ENCODE measurements at regions not wholly inside any gene's neighbourhood (a gene's known extent, or its start where the extent isn't known, plus 50 kb on each side); places are given as distances from the start of the nearest gene placed in this dataset.

DNA sequence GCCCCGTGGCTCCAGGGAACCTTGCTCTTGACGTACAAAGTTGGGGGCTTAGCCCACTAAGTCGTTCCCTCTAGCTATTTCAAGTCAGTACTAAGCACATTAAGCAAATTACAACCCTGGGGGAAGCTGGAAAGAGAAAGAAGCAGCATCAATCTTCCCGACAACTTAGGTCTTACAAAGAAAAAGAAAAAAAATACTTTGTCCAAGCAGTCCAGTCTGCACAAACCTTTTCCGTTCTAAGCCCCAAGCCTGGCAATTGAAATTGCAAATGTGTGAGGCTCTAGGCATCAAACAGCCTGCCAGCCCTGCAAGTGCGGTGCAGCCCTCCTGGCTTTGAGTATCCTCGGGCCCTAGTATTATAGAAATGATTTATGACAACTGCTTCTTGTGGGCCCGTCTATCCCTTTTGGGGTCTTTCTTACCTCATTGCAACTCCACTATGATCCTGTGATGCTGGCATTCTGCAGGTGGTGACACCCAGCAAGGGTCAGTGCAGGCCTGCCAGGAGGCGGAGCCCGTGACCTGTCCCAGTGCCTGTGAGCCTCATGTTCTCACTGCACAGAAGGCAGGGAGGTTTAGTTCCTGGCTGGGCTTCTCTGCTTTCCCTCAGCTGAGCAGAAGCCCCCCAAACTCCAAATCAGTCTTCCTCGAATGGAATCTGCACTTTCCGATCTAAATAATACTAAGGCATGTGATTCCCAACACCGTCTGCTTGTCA, 232.3 kb upstream of the IRX2 start:
- intact Hi-C loops (cut with micrococcal nuclease) (no loop called here), in situ Hi-C loops (cut with MboI) (no loop called here)
- ChIA-PET CTCF (ENCODE audit: low intra/inter-chr PET ratio) (no interaction called here), POLR2A (no interaction called here)
- ATAC-seq: no peak
- Histone ChIP-seq H2AFZ (ENCODE audit: low read depth, low read length) (no peak overlapping the region), H3K9ac (ENCODE audit: insufficient read depth in 1 of 2, low read depth in 2 of 2, low read length in 2 of 2) (no peak overlapping the region), H3K27me3 (ENCODE audit: control insufficient read depth in 2 of 2, insufficient read depth in 2 of 2, low read length in 2 of 2) (no peaks in the 10 kb centered on the region; a peak in 1 of 5 replicates), H4K20me1 (replicated peaks; ENCODE audit: control insufficient read depth, insufficient read depth, low read length) (no peaks in the 10 kb centered on the region), H3K79me2 (ENCODE audit: control insufficient read depth, insufficient read depth, low read length) (no peaks in the 10 kb centered on the region), H3K4me1 (replicated peaks in 1 of 2; ENCODE audit: control insufficient read depth in 2 of 2, insufficient read depth in 2 of 2, low read length in 2 of 2) (no peaks in the 10 kb centered on the region), H3K9me3 (replicated peaks; ENCODE audit: control insufficient read depth, insufficient read depth, low read depth, low read length) (no peaks in the 10 kb centered on the region), H3K27ac (ENCODE audit: extremely low read depth, low read depth, low read length) (no peak overlapping the region), H3K36me3 (ENCODE audit: control insufficient read depth, insufficient read depth, low read length) (no peaks in the 10 kb centered on the region), H3K4me3 (no peak overlapping the region), H3K4me2 (ENCODE audit: insufficient read depth, low read length) (no peak overlapping the region), H3K9me1 (ENCODE audit: control insufficient read depth, insufficient read depth, low read length) (no peaks in the 10 kb centered on the region)
- BruUV-seq (replicated peaks): no TSS peak
- no peak for TF ChIP-seq POLR2A (conservative IDR thresholded peaks at IDR 0.05)
- TF ChIP-seq MTA3 (IDR thresholded peaks at IDR 0.05; ENCODE audit: borderline replicate concordance): no peak
- no peak for TF ChIP-seq RBM25 (IDR thresholded peaks at IDR 0.05; ENCODE audit: low read depth, low read length, severe bottlenecking)
- TF ChIP-seq ZNF75A (CRISPR knock-in tag; IDR thresholded peaks at IDR 0.05): no peak
- TF ChIP-seq CBX2 (IDR thresholded peaks at IDR 0.05; ENCODE audit: insufficient read depth, low read length, poor library complexity, severe bottlenecking): no peak
- no peak for TF ChIP-seq SMARCB1 (IDR thresholded peaks at IDR 0.05; ENCODE audit: insufficient read length, low read depth)
- TF ChIP-seq MIER1 (IDR thresholded peaks at IDR 0.05; ENCODE audit: low read depth): no peak
- no peak for TF ChIP-seq FOS (IDR thresholded peaks at IDR 0.05; ENCODE audit: extremely low read depth, insufficient read length)
- TF ChIP-seq PRPF4 (IDR thresholded peaks at IDR 0.05; ENCODE audit: insufficient read depth, low read depth, low read length, poor library complexity, severe bottlenecking): no peak
- TF ChIP-seq CBFA2T3 (IDR thresholded peaks at IDR 0.05): no peak
- TF ChIP-seq ZNF717 (CRISPR knock-in tag; IDR thresholded peaks at IDR 0.05): no peak
- TF ChIP-seq SP2 (IDR thresholded peaks at IDR 0.05; ENCODE audit: extremely low read depth, low read depth, low read length, poor library complexity, severe bottlenecking): no peak
- FAIRE-seq: no peak
- DNase-seq (ENCODE audit: extremely low read depth in 1 of 4, low spot score in 3 of 4): no peak
- 3% methylated on average over 13 of the region's 13 CpGs for WGBS (ENCODE audit: insufficient coverage, low coverage, missing lambda C conversion rate)
